ENCODE measurements at regions not wholly inside any gene's neighbourhood (a gene's known extent, or its start where the extent isn't known, plus 50 kb on each side); places are given as distances from the start of the nearest gene placed in this dataset.
A peak's percentile ranks its signal among the peaks of the same experiment; 100 is the strongest.

GRCh38 chr2:37543999-37544557 lies 127.4 kb downstream of the CDC42EP3 start:
- FAIRE-seq, result no peak
- DNase-seq (ENCODE audit: low spot score), result no peak

GRCh38 chr2:37544591-37545031 lies 126.8 kb downstream of the CDC42EP3 start:
- FAIRE-seq (no peak), DNase-seq (ENCODE audit: low spot score) (no peak)

GRCh38 chr2:37549598-37549997 lies 121.8 kb downstream of the CDC42EP3 start:
- DNase-seq (ENCODE audit: low spot score), result no peak
- FAIRE-seq, result no peak

- FAIRE-seq, result no peak
- no peak for DNase-seq (ENCODE audit: low spot score)
These were observed 121.3 kb downstream of the CDC42EP3 start for GRCh38 chr2:37550190-37550589.

DNA sequence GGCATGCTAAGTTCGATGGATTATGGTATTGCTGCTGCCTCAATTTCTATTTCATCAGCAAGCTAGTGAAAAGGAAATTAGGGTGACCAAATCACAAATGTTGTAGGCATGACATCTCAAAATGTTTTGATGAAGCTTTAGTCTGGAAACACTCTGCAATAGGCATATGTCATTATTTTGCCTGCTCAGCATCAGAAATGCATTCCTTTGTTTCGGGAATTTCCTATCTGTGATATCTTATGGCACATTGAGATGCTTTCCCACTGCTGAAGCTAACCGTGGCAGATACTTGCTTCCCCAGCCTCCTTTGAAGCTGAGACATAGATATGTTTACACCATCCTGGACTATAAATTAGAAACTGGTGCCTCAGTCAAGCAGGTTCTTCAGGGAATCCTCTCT lies 119.7 kb downstream of the CDC42EP3 start:
- FAIRE-seq (peak; percentile 62), DNase-seq (ENCODE audit: low spot score) (no peak)

DNA sequence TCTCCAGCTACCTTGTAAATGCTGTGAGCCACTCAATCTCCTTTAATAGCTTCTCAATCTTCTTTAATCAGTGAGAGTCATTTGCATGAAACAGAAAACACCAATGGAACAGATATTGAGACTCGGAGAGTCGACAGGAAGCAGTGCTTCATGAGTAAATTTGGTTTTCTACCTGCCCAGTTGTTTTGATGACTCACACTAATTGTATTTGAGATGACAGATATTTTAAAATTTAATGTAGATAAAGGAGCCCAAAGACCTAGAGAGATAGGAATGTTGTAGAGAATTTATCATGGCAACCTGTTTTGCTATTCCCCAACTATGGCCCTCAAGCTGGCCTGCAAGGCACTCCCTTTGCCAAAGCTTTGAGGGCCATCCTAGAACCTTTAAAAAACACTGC lies 119.1 kb downstream of the CDC42EP3 start:
- FAIRE-seq (no peak), DNase-seq (ENCODE audit: low spot score) (peak; percentile 36)

DNA sequence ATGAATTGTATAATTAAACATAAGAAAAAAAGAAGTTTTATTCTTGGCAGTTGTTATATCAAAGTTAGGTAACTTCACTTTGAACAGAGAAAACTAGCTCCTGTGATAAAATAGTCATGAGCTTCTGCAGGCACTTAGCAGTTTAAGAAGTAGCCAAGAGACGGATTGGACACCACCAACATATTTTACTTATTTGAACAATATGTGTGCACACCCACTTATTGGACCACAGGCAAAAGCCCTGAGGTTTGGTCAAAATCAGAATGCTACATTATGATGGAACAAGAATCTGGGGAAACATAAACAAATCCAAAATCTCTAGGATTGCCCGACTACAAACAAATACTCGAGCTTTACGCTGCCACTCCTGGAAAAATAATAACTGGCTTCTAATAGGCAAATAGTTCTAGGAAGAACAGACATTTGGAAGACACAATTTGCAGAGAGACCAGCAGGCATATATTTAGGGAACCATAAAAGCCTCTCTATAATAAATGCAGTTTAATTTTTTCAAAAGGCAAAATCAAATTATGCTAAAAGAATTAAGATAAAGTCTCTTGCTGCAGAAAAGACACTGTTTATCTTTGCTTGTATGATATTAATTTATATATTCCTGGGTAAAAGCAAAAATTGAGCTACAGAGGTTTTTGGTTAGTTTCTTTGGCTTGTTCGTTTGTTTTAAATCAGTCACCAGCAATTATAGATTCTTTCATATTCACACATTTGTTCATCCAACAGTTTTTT lies 117.9 kb downstream of the CDC42EP3 start:
- DNase-seq (ENCODE audit: low spot score), result no peak
- FAIRE-seq, result no peak

GRCh38 chr2:37554155-37554510 lies 117.3 kb downstream of the CDC42EP3 start:
- no peak for FAIRE-seq
- DNase-seq (ENCODE audit: low spot score), result no peak

- no peak for FAIRE-seq
- DNase-seq (ENCODE audit: low spot score), result no peak
These were observed 116.8 kb downstream of the CDC42EP3 start for GRCh38 chr2:37554687-37555086.

DNA sequence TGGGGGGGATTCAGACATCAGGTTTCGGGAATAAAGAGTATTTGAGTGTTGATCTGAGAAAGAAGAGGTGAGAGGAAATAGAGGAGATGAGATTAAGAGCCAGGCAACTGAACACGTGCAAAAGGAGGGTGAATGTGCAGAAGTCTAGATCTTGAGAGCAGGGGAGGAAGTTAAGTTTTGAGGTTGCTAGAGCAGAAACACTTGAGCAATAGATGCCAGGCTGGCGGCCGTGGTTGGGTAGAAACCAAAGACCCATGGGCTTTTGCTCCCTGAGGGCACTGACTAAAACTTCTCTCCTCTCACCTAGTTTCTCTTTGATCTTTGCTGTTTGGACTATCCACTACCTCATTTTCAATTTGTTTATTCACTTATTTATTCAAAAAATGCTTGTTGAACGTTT lies 116.0 kb downstream of the CDC42EP3 start:
- no peak for DNase-seq (ENCODE audit: low spot score)
- no peak for FAIRE-seq

DNA sequence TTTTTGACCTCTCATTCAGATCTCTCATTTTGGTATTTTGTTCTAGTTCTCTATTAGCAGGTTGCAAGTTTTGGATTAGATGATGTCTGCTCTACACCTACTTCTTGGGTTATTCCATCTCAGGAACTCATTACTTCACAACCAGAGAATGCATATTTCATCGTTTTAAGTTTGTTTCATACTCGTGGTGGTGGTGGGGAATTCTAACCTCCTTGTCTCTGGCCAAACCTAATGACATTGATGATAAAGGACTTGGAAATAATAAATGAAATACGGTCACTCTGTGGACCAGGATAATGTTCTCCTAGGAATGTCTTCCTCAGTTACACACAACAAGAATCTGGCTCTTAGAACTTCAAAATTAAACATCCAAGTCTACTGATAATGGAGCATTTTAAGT lies 115.2 kb downstream of the CDC42EP3 start:
- DNase-seq (ENCODE audit: low spot score) (no peak), FAIRE-seq (no peak)

DNA sequence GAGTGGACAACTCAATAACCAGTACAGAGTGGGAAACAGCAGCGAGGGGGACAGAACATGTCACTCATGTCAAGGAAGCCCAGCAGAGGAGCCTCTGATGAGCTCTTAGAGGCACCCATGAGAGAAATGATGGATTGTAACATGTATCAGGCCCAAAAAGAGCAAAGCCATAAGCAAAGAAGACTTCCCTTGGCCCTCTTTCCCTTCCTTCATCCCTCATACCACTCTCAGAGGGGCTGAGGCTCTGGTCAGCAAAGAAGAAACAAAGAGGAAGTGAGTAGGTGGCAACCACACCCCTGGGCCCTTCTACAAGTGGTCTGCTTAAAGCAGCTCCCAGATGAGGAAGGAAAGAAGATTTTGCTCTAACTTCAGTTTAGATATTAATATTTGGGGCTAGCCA lies 112.8 kb downstream of the CDC42EP3 start:
- DNase-seq (ENCODE audit: low spot score) (no peak), FAIRE-seq (no peak)

DNA sequence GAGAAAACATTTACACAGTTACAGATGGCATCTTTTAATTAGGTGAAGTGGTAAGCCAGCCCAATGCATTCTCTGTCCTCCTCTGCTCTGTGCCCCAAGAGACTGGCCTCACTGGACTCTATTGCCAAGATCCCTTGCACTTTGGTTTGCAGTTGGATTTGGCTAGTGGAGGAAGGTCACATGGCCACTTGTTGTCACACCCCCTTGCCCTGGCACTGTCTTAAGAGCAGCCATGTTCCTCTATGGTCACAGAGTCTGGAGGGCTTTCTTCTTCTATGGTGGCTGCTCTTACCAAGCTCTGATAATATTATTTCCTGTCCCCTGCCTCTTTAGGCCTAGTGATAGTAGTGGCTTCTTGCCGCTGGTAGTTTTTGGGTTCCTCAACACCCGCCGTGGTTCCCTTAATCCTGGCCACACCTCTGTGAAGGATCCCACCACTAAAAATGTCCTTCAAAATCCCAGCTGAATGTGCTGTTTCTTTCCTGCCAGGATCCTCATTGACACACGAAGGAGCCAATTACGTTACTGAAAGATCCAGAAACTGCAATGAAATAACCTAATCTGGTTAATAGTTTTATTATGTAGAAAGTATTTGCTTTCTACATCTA lies 111.1 kb downstream of the CDC42EP3 start:
- DNase-seq (ENCODE audit: low spot score) (no peak), FAIRE-seq (no peak)

- FAIRE-seq (no peak), DNase-seq (ENCODE audit: low spot score) (no peak)
These were observed 110.4 kb downstream of the CDC42EP3 start for GRCh38 chr2:37560863-37561614.

DNA sequence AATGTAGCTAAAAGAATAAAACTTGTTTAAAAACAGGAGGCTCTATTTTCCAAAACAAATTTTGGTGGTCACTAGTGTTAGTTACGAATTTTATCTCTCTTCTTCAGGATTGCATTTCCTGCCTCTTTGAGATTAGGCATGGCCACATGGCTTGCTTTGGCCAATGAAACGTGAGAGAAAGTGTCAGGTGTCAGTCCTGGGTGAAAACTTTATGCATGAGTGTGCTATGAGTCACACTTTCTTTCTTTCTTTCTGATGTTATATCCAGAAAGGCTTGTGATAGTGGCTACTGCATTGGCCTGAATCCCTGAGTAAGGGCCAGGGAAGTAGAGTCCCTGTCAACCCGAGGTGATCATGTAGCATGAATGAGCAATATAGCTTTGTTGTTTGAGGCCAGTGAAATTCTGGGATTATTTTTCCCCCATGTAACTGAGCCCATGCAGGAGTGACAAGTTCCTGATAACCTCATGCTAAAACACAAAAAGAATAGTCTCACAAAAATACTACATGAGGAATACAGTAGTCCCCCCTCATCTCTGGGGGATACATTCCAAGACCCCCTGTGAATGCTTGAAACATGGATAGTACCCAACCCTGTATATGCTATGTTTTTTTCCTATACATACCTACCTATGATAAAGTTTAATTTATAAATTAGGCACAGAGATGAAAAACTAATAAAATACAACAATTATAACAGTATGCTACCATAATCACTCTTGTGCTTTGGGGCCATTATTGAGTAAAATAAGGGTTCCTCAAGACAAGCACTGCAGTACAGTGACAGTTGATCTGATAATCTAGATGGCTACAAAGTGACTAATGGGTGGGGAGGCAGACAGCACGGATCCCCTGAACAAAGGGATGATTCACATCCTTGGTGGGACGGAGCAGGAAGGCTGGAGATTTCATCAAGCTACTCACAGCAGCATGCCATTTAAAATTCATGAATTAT lies 109.5 kb downstream of the CDC42EP3 start:
- peak; percentile 87 for DNase-seq (ENCODE audit: low spot score)
- peak; percentile 27 for FAIRE-seq

GRCh38 chr2:37563375-37564015 lies 107.9 kb downstream of the CDC42EP3 start:
- FAIRE-seq (no peak), DNase-seq (ENCODE audit: low spot score) (no peak)

DNA sequence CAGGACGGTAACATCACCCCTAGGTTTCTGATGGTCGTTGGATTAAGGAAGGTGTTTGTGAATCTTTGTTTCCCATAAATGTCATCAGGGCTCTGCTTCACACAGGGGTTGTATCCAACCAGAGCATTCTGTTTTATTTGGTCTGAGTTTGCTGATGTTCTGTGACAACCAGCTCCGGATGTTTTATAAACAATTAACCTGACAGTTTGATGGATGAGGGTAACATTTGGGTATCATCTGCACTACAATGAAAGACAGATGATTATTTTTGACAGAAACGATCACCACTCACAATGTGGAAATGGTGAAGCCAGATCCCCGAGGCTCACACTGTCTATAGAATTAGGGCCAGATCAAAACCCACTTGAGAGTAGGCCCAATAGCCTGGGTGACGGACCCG lies 107.1 kb downstream of the CDC42EP3 start:
- DNase-seq (ENCODE audit: low spot score) (no peak), FAIRE-seq (no peak)

- FAIRE-seq (no peak), DNase-seq (ENCODE audit: low spot score) (no peak)
These were observed 104.9 kb downstream of the CDC42EP3 start for GRCh38 chr2:37566517-37566981.

DNA sequence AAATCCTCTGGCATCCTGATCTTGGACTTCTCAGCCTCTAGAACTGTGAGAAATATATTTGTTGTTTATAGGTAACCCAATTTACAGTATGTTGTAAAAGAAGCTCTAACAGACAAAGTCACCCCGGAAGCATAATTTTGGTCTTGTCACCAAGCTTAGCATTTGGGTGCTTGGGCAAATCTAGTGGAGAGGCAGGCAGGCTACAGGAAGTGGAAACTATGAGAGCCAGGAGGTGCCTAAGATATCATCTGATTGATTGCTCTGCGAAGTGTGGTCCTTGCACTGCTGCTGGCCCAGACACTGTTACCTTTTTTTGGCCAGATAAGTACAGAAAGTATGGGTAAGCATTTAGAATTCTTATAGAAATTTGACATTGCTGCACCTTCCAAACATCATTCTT lies 102.9 kb downstream of the CDC42EP3 start:
- no peak for FAIRE-seq
- no peak for DNase-seq (ENCODE audit: low spot score)

DNA sequence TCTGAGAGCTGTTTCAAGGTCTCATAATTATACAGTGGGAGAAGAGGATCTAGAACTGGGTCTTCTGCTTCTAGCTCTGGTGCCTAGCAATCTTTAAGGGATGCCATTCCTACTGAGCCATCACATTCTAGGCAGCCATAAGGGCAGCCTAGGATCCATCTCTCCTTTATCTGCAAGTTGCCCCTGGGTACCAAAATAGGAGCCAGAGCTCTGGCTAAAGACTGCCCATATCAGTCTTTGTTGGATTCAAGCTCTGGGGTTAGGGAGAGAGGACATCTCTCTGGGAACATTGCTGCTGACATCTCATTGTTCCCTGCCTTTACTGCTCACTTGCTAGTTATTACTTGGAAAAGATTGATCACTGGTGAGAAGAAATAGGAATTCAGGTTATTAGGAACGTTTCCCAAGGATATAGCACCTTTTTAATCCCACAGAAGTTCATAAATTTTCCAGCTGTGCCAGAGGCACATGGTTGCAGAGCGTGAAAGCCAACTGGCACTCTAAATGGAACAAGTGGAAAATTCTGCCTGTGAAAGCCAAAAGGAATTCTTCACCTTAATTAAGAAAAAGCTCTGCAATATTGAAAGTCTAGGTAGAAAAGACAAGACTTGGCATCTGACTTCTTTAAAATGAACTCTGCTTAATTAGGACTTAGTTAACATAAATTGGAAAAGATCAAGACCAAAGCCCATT lies 102.2 kb downstream of the CDC42EP3 start:
- FAIRE-seq, result no peak
- no peak for DNase-seq (ENCODE audit: low spot score)
